Thoracic aorta (tissue), 2 donors: ENCODE measurements at regions not wholly inside any gene's neighbourhood (a gene's known extent, or its start where the extent isn't known, plus 50 kb on each side); places are given as distances from the start of the nearest gene placed in this dataset.

Experiments
- ATAC-seq: fragments of 150-250 bp; one replicate; pipeline ENCODE4 v1.8.0; 2017; ENCODE audit warnings: low read depth; ENCODE audit not compliant: insufficient number of reproducible peaks, low FRiP score
- DNase-seq: peaks from one replicate; pipeline ENCODE4 v3.0.0-alpha.2; 2020; ENCODE audit warnings: low spot score
- H3K27ac ChIP-seq, 2 donors: fragments of 200-600 bp; sonication (generic); 1 replicate in 1 of 2; 2 replicates in 1 of 2; pipeline ENCODE4 v1.5.1; 2016; ENCODE audit warnings: mild to moderate bottlenecking in 2 of 2, moderate library complexity in 2 of 2
- H3K27me3 ChIP-seq: fragments of 200-600 bp; sonication (generic); replicated peaks from 2 replicates; pipeline ENCODE4 v1.6.0; 2016; ENCODE audit warnings: mild to moderate bottlenecking; ENCODE audit not compliant: insufficient read depth
- H3K36me3 ChIP-seq: fragments of 200-600 bp; sonication (generic); one replicate; pipeline ENCODE4 v1.5.1; 2016
- H3K4me1 ChIP-seq, 2 donors: fragments of 200-600 bp; sonication (generic); 1 replicate in 1 of 2; 2 replicates in 1 of 2; pipeline versions ENCODE4 v1.5.1 to v1.6.0; 2016; ENCODE audit warnings: low read depth in 2 of 2, mild to moderate bottlenecking in 1 of 2; ENCODE audit not compliant: control insufficient read depth in 1 of 2
- H3K4me3 ChIP-seq: fragments of 200-600 bp; sonication (generic); 2 replicates; pipeline ENCODE4 v1.5.1; 2016; ENCODE audit warnings: mild to moderate bottlenecking
- H3K9me3 ChIP-seq: fragments of 200-600 bp; sonication (generic); 2 replicates; pipeline ENCODE4 v1.5.1; 2016
- CTCF ChIP-seq: fragments of 200-600 bp; sonication (generic); IDR thresholded peaks from one replicate; pipeline ENCODE4 v1.5.1; 2019; ENCODE audit warnings: antibody characterized with exemption

- Histone ChIP-seq H3K4me3 (no peak overlapping the region), H3K9me3 (no peaks in the 10 kb centered on the region), H3K27ac (no peak overlapping the region), H3K27me3 (no peaks in the 10 kb centered on the region), H3K36me3 (no peaks in the 10 kb centered on the region), H3K4me1 (peaks cover 0 to 15% of the 10 kb centered on the region in 2 donors)
- TF ChIP-seq CTCF, result no peak
- DNase-seq, result no peak
- ATAC-seq, result no peak
Observed at GRCh38 chr2:12180031-12180430, 433.6 kb downstream of the LPIN1 start.

- no peaks in the 10 kb centered on the region for H3K4me1 ChIP-seq
- ATAC-seq (no peak), DNase-seq (no peak)
- H3K36me3 ChIP-seq, result no peaks in the 10 kb centered on the region
- no peaks in the 10 kb centered on the region for H3K9me3 ChIP-seq
- H3K27me3 ChIP-seq, result no peaks in the 10 kb centered on the region
- no peak overlapping the region for H3K27ac ChIP-seq
- no peak for TF ChIP-seq CTCF
- H3K4me3 ChIP-seq, result no peak overlapping the region
Observed at GRCh38 chr2:12183032-12183645, 436.7 kb downstream of the LPIN1 start.

GRCh38 chr2:12192762-12193161 lies 446.3 kb downstream of the LPIN1 start:
- Histone ChIP-seq H3K27ac (no peak overlapping the region), H3K36me3 (no peaks in the 10 kb centered on the region), H3K27me3 (no peaks in the 10 kb centered on the region), H3K4me3 (no peak overlapping the region), H3K9me3 (no peaks in the 10 kb centered on the region), H3K4me1 (no peaks in the 10 kb centered on the region)
- DNase-seq (no peak), ATAC-seq (no peak)
- TF ChIP-seq CTCF, result no peak

- Histone ChIP-seq H3K4me1 (no peaks in the 10 kb centered on the region), H3K9me3 (no peaks in the 10 kb centered on the region), H3K27me3 (no peaks in the 10 kb centered on the region), H3K36me3 (no peaks in the 10 kb centered on the region), H3K27ac (no peak overlapping the region), H3K4me3 (no peak overlapping the region)
- no peak for TF ChIP-seq CTCF
- ATAC-seq (no peak), DNase-seq (no peak)
Observed at GRCh38 chr2:12194968-12195367, 448.5 kb downstream of the LPIN1 start.

- Histone ChIP-seq H3K4me3 (no peak overlapping the region), H3K9me3 (no peaks in the 10 kb centered on the region), H3K36me3 (no peaks in the 10 kb centered on the region), H3K4me1 (no peaks in the 10 kb centered on the region), H3K27ac (no peak overlapping the region), H3K27me3 (no peaks in the 10 kb centered on the region)
- DNase-seq, result no peak
- no peak for ATAC-seq
- no peak for TF ChIP-seq CTCF
Observed at GRCh38 chr2:12196495-12196894, 450.1 kb downstream of the LPIN1 start.
